ENCODE measurements at regions not wholly inside any gene's neighbourhood (a gene's known extent, or its start where the extent isn't known, plus 50 kb on each side); places are given as distances from the start of the nearest gene placed in this dataset.
"Not testable (repeated sequence)": the region's sequence is repeated elsewhere in the genome, so short reads cannot be mapped to it uniquely, and the experiment has no call there.

GRCh38 chrX:65331371-65331770 lies 203.2 kb downstream of the LAS1L start:
- DNase-seq = no peak

GRCh38 chrX:65300104-65300809 lies 234.3 kb downstream of the LAS1L start:
- no peak for DNase-seq

- DNase-seq = not testable (repeated sequence)
Measured at GRCh38 chrX:65282905-65283304, 251.7 kb downstream of the LAS1L start.

- no peak for DNase-seq
Measured at GRCh38 chrX:65273152-65273551, 261.4 kb downstream of the LAS1L start.

- no peak for DNase-seq
Measured at GRCh38 chrX:65266482-65266881, 268.1 kb downstream of the LAS1L start.

GRCh38 chrX:65253817-65254216 lies 277.6 kb upstream of the ZC4H2 start:
- no peak for DNase-seq

GRCh38 chrX:65241059-65241721 lies 264.9 kb upstream of the ZC4H2 start:
- no peak for DNase-seq

GRCh38 chrX:65203545-65203944 lies 227.3 kb upstream of the ZC4H2 start:
- DNase-seq = no peak

- no peak for DNase-seq
Measured at GRCh38 chrX:65196758-65197360, 220.6 kb upstream of the ZC4H2 start.

- DNase-seq = no peak
Measured at GRCh38 chrX:65195621-65196020, 219.4 kb upstream of the ZC4H2 start.

GRCh38 chrX:65194547-65194946 lies 218.3 kb upstream of the ZC4H2 start:
- DNase-seq = no peak

- DNase-seq = not testable (repeated sequence)
Measured at GRCh38 chrX:65163325-65163724, 187.1 kb upstream of the ZC4H2 start.

GRCh38 chrX:65148232-65148631 lies 172.0 kb upstream of the ZC4H2 start:
- no peak for DNase-seq

- no peak for DNase-seq
Measured at GRCh38 chrX:65136424-65136823, 160.2 kb upstream of the ZC4H2 start.

- no peak for DNase-seq
Measured at GRCh38 chrX:65127842-65128241, 151.6 kb upstream of the ZC4H2 start.

GRCh38 chrX:65098851-65099250 lies 122.6 kb upstream of the ZC4H2 start:
- DNase-seq = no peak

GRCh38 chrX:65093658-65094057 lies 117.4 kb upstream of the ZC4H2 start:
- no peak for DNase-seq

GRCh38 chrX:65073233-65073632 lies 97.0 kb upstream of the ZC4H2 start:
- DNase-seq = no peak

GRCh38 chrX:65072590-65072989 lies 96.3 kb upstream of the ZC4H2 start:
- no peak for DNase-seq

GRCh38 chrX:65058626-65059025 lies 82.4 kb upstream of the ZC4H2 start:
- not testable (repeated sequence) for DNase-seq

- no peak for DNase-seq
Measured at GRCh38 chrX:65045001-65045400, 68.8 kb upstream of the ZC4H2 start.

GRCh38 chrX:65035446-65035770 lies 59.2 kb upstream of the ZC4H2 start:
- peak; percentile 42 for DNase-seq

GRCh38 chrX:65034668-65035445 lies 58.6 kb upstream of the ZC4H2 start, which contains the start of gene ZC3H12B:
ZC3H12B (plus strand) TSS chrX:65034826.
- peak; percentile 77 for DNase-seq

- no peak for DNase-seq
Measured at GRCh38 chrX:65034292-65034667, 58.0 kb upstream of the ZC4H2 start.

Measured in fibroblast of skin of right quadriceps (primary cell).